SK-N-SH (cell line): ENCODE measurements at regions not wholly inside any gene's neighbourhood (a gene's known extent, or its start where the extent isn't known, plus 50 kb on each side); places are given as distances from the start of the nearest gene placed in this dataset.

Experiments used
- CTCF ChIA-PET: fragments of 300-600, 350-600 bp; formaldehyde crosslinking; extraction: SDS; loops from one replicate; lab custom pipeline; 2021; lab: Yijun Ruan, JAX
- POLR2A ChIA-PET: fragments of 350-600 bp; sonication (Branson Sonifier 250); formaldehyde crosslinking; extraction: SDS; loops from one replicate; lab custom pipeline; 2020; ENCODE audit warnings: antibody characterized with exemption, inconsistent platforms; lab: Yijun Ruan, JAX
- DNase-seq: peaks from one replicate; pipeline ENCODE4 v3.0.0; 2012
- H2AFZ ChIP-seq: fragments of 200-600 bp; sonication (generic); 2 replicates; pipeline ENCODE4 v1.8.1; 2016; ENCODE audit warnings: antibody characterized with exemption, mild to moderate bottlenecking, low read depth
- H3F3A ChIP-seq: fragments of 200-600 bp; sonication (generic); replicated peaks from 2 replicates; pipeline ENCODE3; 2016; ENCODE audit warnings: antibody characterized with exemption, mild to moderate bottlenecking; ENCODE audit not compliant: insufficient read depth
- H3K27ac ChIP-seq, 2 experiments: fragments of 200-500 bp in 1 of 2; fragments of 200-600 bp in 1 of 2; sonication (Bioruptor generic) in 1 of 2; sonication (generic), shearing (Covaris generic) in 1 of 2; 2 replicates each; pipeline versions ENCODE4 v1.5.1 to v1.6.1; 2014 to 2016; ENCODE audit warnings: low read depth in 2 of 2, inconsistent platforms in 1 of 2, low read length in 1 of 2, mild to moderate bottlenecking in 1 of 2, mixed read lengths in 1 of 2
- H3K27me3 ChIP-seq: fragments of 200-600 bp; sonication (generic), shearing (Covaris generic); 2 replicates; pipeline ENCODE4 v1.6.1; 2016; ENCODE audit warnings: mixed run types; ENCODE audit not compliant: insufficient read depth
- H3K36me3 ChIP-seq, 2 experiments: fragments of 200-500 bp in 1 of 2; fragments of 200-600 bp in 1 of 2; sonication (Bioruptor generic) in 1 of 2; sonication (generic) in 1 of 2; replicated peaks in 1 of 2; 2 replicates each; pipeline versions ENCODE3 to v1.5.1; 2014 to 2016; ENCODE audit warnings: low read length in 1 of 2, mild to moderate bottlenecking in 1 of 2; ENCODE audit not compliant: insufficient read depth in 2 of 2, control insufficient read depth in 1 of 2
- H3K4me1 ChIP-seq, 2 experiments: fragments of 200-500 bp in 1 of 2; fragments of 200-600 bp in 1 of 2; sonication (Bioruptor generic) in 1 of 2; sonication (generic), shearing (Covaris generic) in 1 of 2; 2 replicates each; pipeline versions ENCODE4 v1.5.1 to v1.6.1; 2014 to 2016; ENCODE audit warnings: low read depth in 1 of 2, low read length in 1 of 2, mixed run types in 1 of 2; ENCODE audit not compliant: insufficient read depth in 2 of 2, control insufficient read depth in 1 of 2
- H3K4me2 ChIP-seq: fragments of 200-600 bp; sonication (generic), shearing (Covaris generic); 2 replicates; pipeline ENCODE4 v1.6.1; 2017; ENCODE audit warnings: mixed run types
- H3K4me3 ChIP-seq, 2 experiments: fragments of 200-500 bp in 1 of 2; fragments of 200-600 bp in 1 of 2; sonication (Bioruptor generic) in 1 of 2; sonication (generic), shearing (Covaris generic) in 1 of 2; 2 replicates each; pipeline versions ENCODE4 v1.5.1 to v1.8.1; 2014 to 2016; ENCODE audit warnings: low read depth in 2 of 2, inconsistent platforms in 1 of 2, low read length in 1 of 2, mild to moderate bottlenecking in 1 of 2, mixed read lengths in 1 of 2, moderate library complexity in 1 of 2
- H3K79me2 ChIP-seq: fragments of 200-600 bp; sonication (generic); 2 replicates; pipeline ENCODE4 v1.8.1; 2017; ENCODE audit warnings: mild to moderate bottlenecking; ENCODE audit not compliant: insufficient read depth
- H3K9ac ChIP-seq: fragments of 200-600 bp; sonication (generic); 2 replicates; pipeline ENCODE4 v1.6.1; 2017; ENCODE audit warnings: mixed run types
- H3K9me2 ChIP-seq: fragments of 200-600 bp; sonication (generic); 2 replicates; pipeline ENCODE4 v1.6.1; 2017; ENCODE audit warnings: mixed run types
- H3K9me3 ChIP-seq: fragments of 200-600 bp; sonication (generic); 2 replicates; pipeline ENCODE4 v1.6.1; 2017; ENCODE audit warnings: mixed run types, mild to moderate bottlenecking, moderate library complexity
- H4K20me1 ChIP-seq: fragments of 200-600 bp; sonication (generic); 2 replicates; pipeline ENCODE4 v1.6.1; 2017; ENCODE audit warnings: mild to moderate bottlenecking, mixed run types; ENCODE audit not compliant: insufficient read depth
- EZH2phosphoT487 ChIP-seq: fragments of 200-600 bp; sonication (generic); IDR thresholded peaks from 2 replicates; pipeline ENCODE4 v1.6.1; 2017; ENCODE audit warnings: low read depth, mixed run types, mild to moderate bottlenecking, antibody characterized with exemption, moderate library complexity, borderline replicate concordance
- FOSL2 ChIP-seq: IDR thresholded peaks from 2 replicates; pipeline ENCODE4 v1.4.0; 2012; ENCODE audit warnings: low read depth, mild to moderate bottlenecking, moderate library complexity, borderline replicate concordance
- FOXM1 ChIP-seq: IDR thresholded peaks from 2 replicates; pipeline ENCODE4 v1.4.0; 2012; ENCODE audit warnings: low read depth, mild to moderate bottlenecking
- IRF3 ChIP-seq: fragments of 150-350 bp; IDR thresholded peaks from 2 replicates; pipeline ENCODE4 v1.6.1; 2016; ENCODE audit warnings: mild to moderate bottlenecking, low read depth, low read length
- JUND ChIP-seq: IDR thresholded peaks from 2 replicates; pipeline ENCODE4 v1.4.0; 2012
- MEF2A ChIP-seq: IDR thresholded peaks from 2 replicates; pipeline ENCODE4 v1.4.0; 2012; ENCODE audit warnings: low read depth, borderline replicate concordance
- PBX3 ChIP-seq: IDR thresholded peaks from 2 replicates; pipeline ENCODE4; 2012
- RXRA ChIP-seq: IDR thresholded peaks from 2 replicates; pipeline ENCODE4 v1.4.0; 2012; ENCODE audit warnings: low read depth, mild to moderate bottlenecking, borderline replicate concordance
- TAF1 ChIP-seq: IDR thresholded peaks from 2 replicates; pipeline ENCODE4 v1.6.1; 2012; ENCODE audit warnings: low read depth, mild to moderate bottlenecking, low read length, moderate library complexity, borderline replicate concordance
- TEAD4 ChIP-seq: IDR thresholded peaks from 2 replicates; pipeline ENCODE4 v1.4.0; 2012; ENCODE audit warnings: mild to moderate bottlenecking, borderline replicate concordance; ENCODE audit not compliant: insufficient read depth
- USF2 ChIP-seq: fragments of 150-350 bp; IDR thresholded peaks from 2 replicates; pipeline ENCODE4 v1.6.1; 2017; ENCODE audit warnings: antibody characterized with exemption, low read length, low read depth, borderline replicate concordance
- YY1 ChIP-seq: IDR thresholded peaks from 2 replicates; pipeline ENCODE4 v1.4.0; 2012; ENCODE audit warnings: low read depth, mild to moderate bottlenecking
- WGBS: methylation state at CpG from one replicate; pipeline ENCODE4 v1.1.6; 2017; ENCODE audit warnings: low lambda C conversion rate; 5-methylcytosine and 5-hydroxymethylcytosine counted together

GRCh38 chr13:109645831-109646230, 140.6 kb downstream of the IRS2 start:
- CTCF ChIA-PET = no interaction called here
- 86% methylated on average over 4 of the region's 6 CpGs for WGBS

GRCh38 chr13:109644956-109645355, 141.4 kb downstream of the IRS2 start:
- Histone ChIP-seq H3K36me3 (no peaks in the 10 kb centered on the region), H3K9ac (no peak overlapping the region), H3K4me3 (no peak overlapping the region), H3K4me2 (no peak overlapping the region), H3K4me1 (peaks cover 10 to 28% of the 10 kb centered on the region in 2 experiments; a peak in 3 of 4 replicates), H2AFZ (no peak overlapping the region), H3K9me3 (no peaks in the 10 kb centered on the region), H4K20me1 (no peaks in the 10 kb centered on the region), H3K9me2 (no peaks in the 10 kb centered on the region), H3K27me3 (no peaks in the 10 kb centered on the region), H3K79me2 (no peaks in the 10 kb centered on the region), H3K27ac (no peak overlapping the region), H3F3A (no peaks in the 10 kb centered on the region)
- ChIA-PET POLR2A (no interaction called here), CTCF (no interaction called here)
- WGBS = 90% methylated on average over 4 of the region's 4 CpGs
- no peak for TF ChIP-seq RXRA
- TF ChIP-seq YY1 = no peak
- TF ChIP-seq JUND = no peak
- TF ChIP-seq USF2 = no peak
- TF ChIP-seq MEF2A = no peak
- TF ChIP-seq PBX3 = no peak
- no peak for TF ChIP-seq TEAD4
- no peak for TF ChIP-seq TAF1
- DNase-seq = no peak

More at GRCh38 chr13:109645831-109646230, 140.6 kb downstream of the IRS2 start:
- H3K79me2 ChIP-seq = no peaks in the 10 kb centered on the region
- no peak overlapping the region for H3K4me2 ChIP-seq
- TF ChIP-seq EZH2phosphoT487 (no peak), IRF3 (no peak), FOSL2 (no peak), FOXM1 (no peak), YY1 (no peak)
- TF ChIP-seq, all 33 proteins: peak for 0
- no peak overlapping the region for H3K4me3 ChIP-seq
- H3K4me1 ChIP-seq = peaks cover 10 to 28% of the 10 kb centered on the region in 2 experiments; a peak in 3 of 4 replicates
- H3K9me2 ChIP-seq = no peaks in the 10 kb centered on the region
- POLR2A ChIA-PET = interaction anchor here (0.9 kb wide), 1 partner anchor 11 kb away, joined by 8 read pairs; no protein-coding TSS in a partner anchor
- H2AFZ ChIP-seq = no peak overlapping the region
- no peaks in the 10 kb centered on the region for H3K36me3 ChIP-seq
- no peaks in the 10 kb centered on the region for H3K27me3 ChIP-seq
- H3K27ac ChIP-seq = peak overlapping the region in 1 of 2 experiments; percentile 45; a peak in 2 of 4 replicates
- no peaks in the 10 kb centered on the region for H3F3A ChIP-seq
- no peaks in the 10 kb centered on the region for H3K9me3 ChIP-seq
- no peaks in the 10 kb centered on the region for H4K20me1 ChIP-seq
- DNase-seq = no peak
- no peak overlapping the region for H3K9ac ChIP-seq
